B cell (primary cell): ENCODE measurements at regions not wholly inside any gene's neighbourhood (a gene's known extent, or its start where the extent isn't known, plus 50 kb on each side); places are given as distances from the start of the nearest gene placed in this dataset.

Experiments
- ATAC-seq: fragments of 200-7000 bp; cut with Tn5 transposase; one replicate; pipeline ENCODE4 v1.10.0; 2021; ENCODE audit warnings: low read depth, mild to moderate bottlenecking, moderate number of reproducible peaks, moderate library complexity
- CTCF ChIA-PET: fragments of 350-600 bp; sonication (Branson Sonifier 250); formaldehyde crosslinking; loops from one replicate; lab custom pipeline; 2021; ENCODE audit warnings: antibody characterized with exemption, inconsistent platforms; lab: Charles Lee
- POLR2A ChIA-PET: fragments of 350-600 bp; sonication (Branson Sonifier 250); formaldehyde crosslinking; loops from one replicate; lab custom pipeline; 2021; ENCODE audit warnings: antibody characterized with exemption; lab: Charles Lee
- DNase-seq: peaks from one replicate; pipeline ENCODE4 v3.0.0; 2013
- H2AFZ ChIP-seq: 2 replicates; pipeline ENCODE4 v1.6.1; 2012; ENCODE audit warnings: mild to moderate bottlenecking, low read depth, low read length; ENCODE audit not compliant: insufficient read depth, poor library complexity, severe bottlenecking
- H3K27ac ChIP-seq, 2 donors: 1 replicate in 1 of 2; 2 replicates in 1 of 2; pipeline ENCODE4 v1.5.1; 2012 to 2013; ENCODE audit warnings: low read length in 2 of 2, mild to moderate bottlenecking in 2 of 2, moderate library complexity in 1 of 2
- H3K27me3 ChIP-seq, 4 experiments: fragments of 200-600 bp in 1 of 4; sonication (generic) in 1 of 4; replicated peaks in 1 of 4; 1 replicate in 2 of 4; 2 replicates in 2 of 4; pipeline versions ENCODE4 v1.6.1 to v1.7.0; 2013 to 2016; ENCODE audit warnings: low read length in 3 of 4, mild to moderate bottlenecking in 2 of 4, mixed read lengths in 1 of 4, moderate library complexity in 1 of 4; ENCODE audit not compliant: insufficient read depth in 4 of 4, control insufficient read depth in 3 of 4; ENCODE audit errors: control extremely low read depth in 1 of 4
- H3K36me3 ChIP-seq, 2 experiments: replicated peaks in 1 of 2; 1 replicate in 1 of 2; 2 replicates in 1 of 2; pipeline versions ENCODE4 v1.6.1 to v1.7.1; 2013; ENCODE audit warnings: low read length in 1 of 2; ENCODE audit not compliant: insufficient read depth in 2 of 2, control insufficient read depth in 1 of 2; ENCODE audit errors: control extremely low read depth in 1 of 2, extremely low read depth in 1 of 2
- H3K4me1 ChIP-seq, 2 donors: fragments of 200-600 bp in 1 of 2; sonication (generic) in 1 of 2; 1 replicate in 1 of 2; 2 replicates in 1 of 2; pipeline versions ENCODE4 v1.5.1 to v1.6.1; 2013 to 2017; ENCODE audit warnings: low read length in 2 of 2; ENCODE audit not compliant: control insufficient read depth in 2 of 2, insufficient read depth in 2 of 2
- H3K4me2 ChIP-seq: replicated peaks from 2 replicates; pipeline ENCODE3; 2012; ENCODE audit warnings: mild to moderate bottlenecking, low read depth, low read length; ENCODE audit not compliant: poor library complexity, severe bottlenecking
- H3K4me3 ChIP-seq, 5 experiments: fragments of 200-600 bp in 1 of 5; sonication (generic) in 1 of 5; 1 replicate in 3 of 5; 2 replicates in 2 of 5; pipeline versions ENCODE4 v1.5.1 to v1.7.0; 2011 to 2016; ENCODE audit warnings: low read length in 4 of 5, mild to moderate bottlenecking in 4 of 5, low read depth in 2 of 5, control low read depth in 1 of 5, moderate library complexity in 1 of 5; ENCODE audit not compliant: insufficient read depth in 1 of 5; ENCODE audit errors: control extremely low read depth in 1 of 5, extremely low read depth in 1 of 5
- H3K79me2 ChIP-seq: fragments of 200-600 bp; sonication (generic); one replicate; pipeline ENCODE4 v1.6.0; 2016; ENCODE audit warnings: low read length; ENCODE audit not compliant: control insufficient read depth, insufficient read depth
- H3K9ac ChIP-seq: fragments of 200-600 bp; sonication (generic); 2 replicates; pipeline ENCODE4 v1.6.1; 2017; ENCODE audit warnings: mild to moderate bottlenecking, low read length, moderate library complexity
- H3K9me3 ChIP-seq, 3 donors: one replicate each; pipeline versions ENCODE4 v1.6.1 to v1.7.1; 2013; ENCODE audit warnings: low read length in 2 of 3; ENCODE audit not compliant: control insufficient read depth in 2 of 3, insufficient read depth in 1 of 3; ENCODE audit errors: control extremely low read depth in 1 of 3
- H4K20me1 ChIP-seq: 2 replicates; pipeline ENCODE4 v1.6.0; 2012; ENCODE audit warnings: mild to moderate bottlenecking, low read length; ENCODE audit not compliant: insufficient read depth, control insufficient read depth, poor library complexity, severe bottlenecking
- H3K27ac Mint-ChIP-seq: one replicate; pipeline ENCODE4 v1.8.0; 2021; ENCODE audit warnings: mixed read lengths
- H3K27me3 Mint-ChIP-seq: one replicate; pipeline ENCODE4 v1.8.0; 2021; ENCODE audit warnings: mixed read lengths
- H3K4me1 Mint-ChIP-seq: one replicate; pipeline ENCODE4 v1.8.0; 2021; ENCODE audit warnings: mixed read lengths
- H3K4me3 Mint-ChIP-seq: one replicate; pipeline ENCODE4 v1.8.0; 2021; ENCODE audit warnings: mixed read lengths
- H3K9me3 Mint-ChIP-seq: one replicate; pipeline ENCODE4 v1.8.0; 2022; ENCODE audit warnings: mixed read lengths; ENCODE audit not compliant: insufficient read depth
- CTCF ChIP-seq: fragments of 200-600 bp; IDR thresholded peaks from one replicate; pipeline ENCODE4 v1.8.0; 2022; ENCODE audit warnings: antibody characterized with exemption, mild to moderate bottlenecking
- EZH2 ChIP-seq: IDR thresholded peaks from 2 replicates; pipeline ENCODE4 v1.6.1; 2012; ENCODE audit warnings: borderline replicate concordance, low read depth, mild to moderate bottlenecking, moderate library complexity, low read length; ENCODE audit not compliant: insufficient read depth, poor library complexity, severe bottlenecking
- WGBS: methylation state at CpG from one replicate; pipeline ENCODE4 v1.1.5; 2013; ENCODE audit warnings: missing lambda C conversion rate; ENCODE audit not compliant: insufficient coverage; 5-methylcytosine and 5-hydroxymethylcytosine counted together
- intact Hi-C: fragments of 100-400 bp; cut with micrococcal nuclease; formaldehyde crosslinking; loops from one replicate; pipeline ENCODE4 v1.10.0; 2022

- no CpG with 5 or more reads among the region's 1 CpG for WGBS
- intact Hi-C loops = no loop called here
- Mint-ChIP-seq H3K27me3 (peaks cover 2% of the 10 kb centered on the region), H3K27ac (no peak overlapping the region), H3K4me3 (no peak overlapping the region), H3K9me3 (no peaks in the 10 kb centered on the region), H3K4me1 (no peaks in the 10 kb centered on the region)
- no peaks in the 10 kb centered on the region for H3K4me1 ChIP-seq
- no peak overlapping the region for H3K9ac ChIP-seq
- H3K27ac ChIP-seq = no peak overlapping the region
- CTCF ChIA-PET = no interaction called here
- H3K79me2 ChIP-seq = no peaks in the 10 kb centered on the region
- TF ChIP-seq CTCF (no peak), EZH2 (no peak)
- POLR2A ChIA-PET = no interaction called here
- H3K4me2 ChIP-seq = no peak overlapping the region
- no peaks in the 10 kb centered on the region for H3K27me3 ChIP-seq
- ATAC-seq (no peak), DNase-seq (no peak)
- no peaks in the 10 kb centered on the region for H3K36me3 ChIP-seq
- no peak overlapping the region for H3K4me3 ChIP-seq
- H4K20me1 ChIP-seq = no peaks in the 10 kb centered on the region
- no peaks in the 10 kb centered on the region for H3K9me3 ChIP-seq
- no peak overlapping the region for H2AFZ ChIP-seq
Measured at GRCh38 chr9:117473293-117473692, 58.4 kb upstream of the ASTN2 start.

- ATAC-seq = no peak
- TF ChIP-seq EZH2 (no peak), CTCF (no peak)
- Histone ChIP-seq H3K27me3 (no peaks in the 10 kb centered on the region), H3K27ac (no peak overlapping the region), H3K4me3 (no peak overlapping the region), H3K79me2 (no peaks in the 10 kb centered on the region), H4K20me1 (no peaks in the 10 kb centered on the region), H3K4me2 (no peak overlapping the region), H3K9me3 (no peaks in the 10 kb centered on the region), H3K9ac (no peak overlapping the region), H2AFZ (no peak overlapping the region), H3K4me1 (no peaks in the 10 kb centered on the region), H3K36me3 (no peaks in the 10 kb centered on the region)
- intact Hi-C loops = no loop called here
- Mint-ChIP-seq H3K9me3 (no peaks in the 10 kb centered on the region), H3K27me3 (peaks cover 5% of the 10 kb centered on the region), H3K27ac (no peak overlapping the region), H3K4me1 (no peaks in the 10 kb centered on the region), H3K4me3 (no peak overlapping the region)
- WGBS = 33% methylated on average over 1 of the region's 2 CpGs
- ChIA-PET POLR2A (no interaction called here), CTCF (no interaction called here)
- no peak for DNase-seq
Measured at GRCh38 chr9:117470902-117471301, 56.0 kb upstream of the ASTN2 start.
